Activated CD4-positive, alpha-beta memory T cell treated with anti-CD3 and anti-CD28 coated beads for 36 hours (primary cell): ENCODE measurements at regions not wholly inside any gene's neighbourhood (a gene's known extent, or its start where the extent isn't known, plus 50 kb on each side); places are given as distances from the start of the nearest gene placed in this dataset.
"Not testable (repeated sequence)": the region's sequence is repeated elsewhere in the genome, so short reads cannot be mapped to it uniquely, and the experiment has no call there.

Source experiments
- CTCF ChIA-PET: fragments of 350-600 bp; sonication (Branson Sonifier 250); formaldehyde crosslinking; loops from one replicate; lab custom pipeline; 2021; ENCODE audit warnings: antibody characterized with exemption, inconsistent platforms; lab: Charles Lee
- POLR2A ChIA-PET: fragments of 350-600 bp; sonication (Branson Sonifier 250); formaldehyde crosslinking; loops from one replicate; lab custom pipeline; 2021; ENCODE audit warnings: antibody characterized with exemption; lab: Charles Lee
- DNase-seq: peaks from one replicate; pipeline ENCODE4 v3.0.0-alpha.2; 2020
- H3K27ac Mint-ChIP-seq: one replicate; pipeline ENCODE4 v1.8.0; 2021; ENCODE audit warnings: mixed read lengths
- H3K27me3 Mint-ChIP-seq: one replicate; pipeline ENCODE4 v1.8.0; 2021; ENCODE audit warnings: mixed read lengths
- H3K36me3 Mint-ChIP-seq: one replicate; pipeline ENCODE4 v1.8.0; 2021; ENCODE audit warnings: mixed read lengths
- H3K4me1 Mint-ChIP-seq: one replicate; pipeline ENCODE4 v1.8.0; 2021; ENCODE audit warnings: low read depth, mixed read lengths
- H3K4me3 Mint-ChIP-seq: one replicate; pipeline ENCODE4 v1.8.0; 2021; ENCODE audit warnings: mild to moderate bottlenecking, mixed read lengths
- H3K9me3 Mint-ChIP-seq: one replicate; pipeline ENCODE4 v1.8.0; 2021; ENCODE audit warnings: mixed read lengths
- intact Hi-C: fragments of 100-400 bp; cut with micrococcal nuclease; formaldehyde crosslinking; loops from one replicate; pipeline ENCODE4 v1.15.1; 2023

DNA sequence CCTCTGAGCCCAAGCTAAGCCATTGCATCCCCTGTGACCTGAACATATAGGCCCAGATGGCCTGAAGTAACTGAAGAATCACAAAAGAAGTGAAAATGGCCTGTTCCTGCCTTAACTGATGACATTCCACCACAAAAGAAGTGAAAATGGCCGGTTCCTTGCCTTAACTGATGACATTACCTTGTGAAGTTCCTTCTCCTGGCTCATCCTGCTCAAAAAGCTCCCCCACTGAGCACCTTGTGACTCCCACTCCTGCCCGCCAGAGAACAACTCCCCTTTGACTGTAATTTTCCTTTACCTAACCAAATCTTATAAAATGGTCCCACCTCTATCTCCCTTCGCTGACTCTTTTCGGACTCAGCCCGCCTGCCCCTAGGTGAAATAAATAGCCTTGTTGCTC is 399.5 kb upstream of the ZNF804A start:
- intact Hi-C loops, DNase-seq, H3K4me3 Mint-ChIP-seq, POLR2A ChIA-PET, CTCF ChIA-PET, H3K9me3 Mint-ChIP-seq, H3K27ac Mint-ChIP-seq, H3K27me3 Mint-ChIP-seq, H3K4me1 Mint-ChIP-seq, H3K36me3 Mint-ChIP-seq: not testable (repeated sequence)

- Mint-ChIP-seq H3K4me3 (no peak overlapping the region), H3K27me3 (no peaks in the 10 kb centered on the region), H3K27ac (no peak overlapping the region), H3K4me1 (no peaks in the 10 kb centered on the region), H3K9me3 (no peaks in the 10 kb centered on the region), H3K36me3 (no peaks in the 10 kb centered on the region)
- intact Hi-C loops: no loop called here
- no peak for DNase-seq
- ChIA-PET POLR2A (no interaction called here), CTCF (no interaction called here)
Observed at GRCh38 chr2:184199274-184199673, 399.1 kb upstream of the ZNF804A start.

DNA sequence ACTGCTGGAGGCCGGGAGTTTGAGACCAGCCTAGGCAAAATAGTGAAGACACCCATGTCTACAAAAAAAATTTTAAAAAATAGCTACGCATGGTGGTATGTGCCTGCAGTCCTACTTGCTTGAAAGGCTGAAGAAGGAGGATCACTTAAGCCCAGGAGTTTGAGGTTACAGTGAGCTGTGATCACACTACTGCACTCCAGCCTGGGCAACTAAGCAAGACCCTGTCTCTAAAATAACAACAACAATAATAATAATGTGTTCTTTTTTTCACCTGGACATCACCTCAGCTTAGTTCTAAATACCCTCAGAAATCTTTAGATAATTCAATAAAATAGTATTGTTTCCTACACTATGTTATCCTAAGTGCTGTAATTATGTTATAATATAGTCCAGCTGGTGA is 397.1 kb upstream of the ZNF804A start:
- no peak for DNase-seq
- no peak overlapping the region for H3K4me3 Mint-ChIP-seq
- POLR2A ChIA-PET: no interaction called here
- no peak overlapping the region for H3K27ac Mint-ChIP-seq
- no peaks in the 10 kb centered on the region for H3K4me1 Mint-ChIP-seq
- H3K36me3 Mint-ChIP-seq: no peaks in the 10 kb centered on the region
- intact Hi-C loops: no loop called here
- CTCF ChIA-PET: no interaction called here
- no peaks in the 10 kb centered on the region for H3K27me3 Mint-ChIP-seq
- H3K9me3 Mint-ChIP-seq: no peaks in the 10 kb centered on the region

DNA sequence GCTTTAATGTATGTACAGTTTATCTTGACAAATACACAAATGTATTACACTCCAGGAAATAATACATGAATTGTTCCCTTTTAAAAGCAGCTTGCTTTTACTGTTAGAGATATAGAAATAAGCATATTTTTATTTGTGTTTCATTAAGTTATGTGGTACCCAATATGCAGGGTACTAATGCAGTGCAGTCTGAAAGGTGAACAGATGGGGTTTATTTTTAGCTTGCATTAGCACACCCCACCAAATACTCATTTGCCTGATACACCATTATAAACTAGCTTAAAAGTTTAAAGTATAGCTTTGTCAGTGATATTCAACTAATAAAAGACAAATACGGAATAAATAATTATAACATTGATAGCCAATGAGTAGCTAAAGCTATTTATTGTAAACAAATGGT is 394.7 kb upstream of the ZNF804A start:
- Mint-ChIP-seq H3K27ac (no peak overlapping the region), H3K36me3 (no peaks in the 10 kb centered on the region), H3K27me3 (no peaks in the 10 kb centered on the region), H3K9me3 (peaks cover 2% of the 10 kb centered on the region), H3K4me1 (no peaks in the 10 kb centered on the region), H3K4me3 (no peak overlapping the region)
- POLR2A ChIA-PET: no interaction called here
- CTCF ChIA-PET: interaction anchor here (0.6 kb wide), 1 partner anchor 465 kb away, joined by 3 read pairs; no protein-coding TSS in a partner anchor
- no peak for DNase-seq
- intact Hi-C loops: no loop called here

DNA sequence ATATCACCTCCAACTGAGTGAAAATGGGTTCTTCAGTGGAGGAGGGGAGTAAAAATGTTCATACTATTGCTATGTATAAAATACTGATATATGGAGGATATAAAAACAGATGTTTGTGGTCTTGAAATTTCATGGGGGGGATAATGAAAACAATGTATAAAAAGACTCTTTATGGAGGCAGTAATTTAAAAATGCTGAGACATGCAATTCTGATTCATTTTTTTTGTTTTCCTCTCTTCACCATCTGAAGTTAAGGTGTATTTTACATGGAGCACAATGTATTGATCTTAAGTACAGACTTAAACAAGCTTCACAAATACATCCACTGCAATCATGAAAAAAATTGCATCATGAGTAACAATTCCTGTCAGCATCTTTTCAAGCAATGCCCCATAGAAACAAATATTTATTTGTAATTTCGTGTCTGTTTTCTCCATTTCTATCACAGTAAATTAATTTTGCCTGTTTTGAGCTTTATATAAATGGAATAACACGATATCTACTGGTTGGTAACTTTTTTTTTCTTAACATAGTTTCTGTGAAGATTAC is 393.2 kb upstream of the ZNF804A start:
- Mint-ChIP-seq H3K4me3 (no peak overlapping the region), H3K9me3 (peaks cover 5% of the 10 kb centered on the region), H3K27ac (no peak overlapping the region), H3K36me3 (no peaks in the 10 kb centered on the region), H3K27me3 (no peaks in the 10 kb centered on the region), H3K4me1 (no peaks in the 10 kb centered on the region)
- intact Hi-C loops: no loop called here
- CTCF ChIA-PET: no interaction called here
- no peak for DNase-seq
- POLR2A ChIA-PET: no interaction called here

- Mint-ChIP-seq H3K27ac (no peak overlapping the region), H3K27me3 (no peaks in the 10 kb centered on the region), H3K4me1 (no peaks in the 10 kb centered on the region), H3K36me3 (no peaks in the 10 kb centered on the region), H3K9me3 (peaks cover 5% of the 10 kb centered on the region), H3K4me3 (no peak overlapping the region)
- ChIA-PET POLR2A (no interaction called here), CTCF (no interaction called here)
- no peak for DNase-seq
- intact Hi-C loops: no loop called here
Observed at GRCh38 chr2:184206045-184206444, 392.3 kb upstream of the ZNF804A start.

- no peak for DNase-seq
- Mint-ChIP-seq H3K4me1 (no peaks in the 10 kb centered on the region), H3K36me3 (no peaks in the 10 kb centered on the region), H3K27me3 (no peaks in the 10 kb centered on the region), H3K9me3 (peaks cover 14% of the 10 kb centered on the region), H3K27ac (no peak overlapping the region), H3K4me3 (no peak overlapping the region)
- intact Hi-C loops: no loop called here
- ChIA-PET POLR2A (no interaction called here), CTCF (interaction anchor here (0.6 kb wide), 1 partner anchor 12 kb away, joined by 3 read pairs; no protein-coding TSS in a partner anchor)
Observed at GRCh38 chr2:184210329-184210728, 388.0 kb upstream of the ZNF804A start.

DNA sequence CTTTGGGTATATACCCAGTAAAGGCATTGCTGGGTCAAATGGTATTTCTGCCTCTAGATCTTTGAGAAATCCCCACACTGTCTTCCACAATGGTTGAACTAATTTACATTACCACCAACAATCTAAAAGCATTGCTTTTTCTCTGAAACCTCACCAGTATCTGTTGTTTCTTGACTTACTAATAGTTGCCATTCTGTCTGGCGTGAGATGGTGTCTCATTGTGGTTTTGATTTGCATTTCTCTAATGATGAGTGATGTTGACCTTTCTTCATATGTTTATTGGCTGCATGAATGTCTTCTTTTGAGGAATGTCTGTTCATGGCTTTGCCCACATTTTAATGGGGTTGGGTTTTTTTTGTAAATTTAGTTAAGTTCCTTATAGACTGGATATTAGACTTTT is 382.6 kb upstream of the ZNF804A start:
- Mint-ChIP-seq H3K36me3 (no peaks in the 10 kb centered on the region), H3K4me3 (no peak overlapping the region), H3K4me1 (no peaks in the 10 kb centered on the region), H3K27ac (no peak overlapping the region), H3K9me3 (peaks cover 26% of the 10 kb centered on the region), H3K27me3 (no peaks in the 10 kb centered on the region)
- intact Hi-C loops: no loop called here
- POLR2A ChIA-PET: no interaction called here
- CTCF ChIA-PET: no interaction called here
- DNase-seq: no peak

GRCh38 chr2:184256611-184257010 is 341.7 kb upstream of the ZNF804A start:
- CTCF ChIA-PET: no interaction called here

GRCh38 chr2:184261331-184261730 is 337.0 kb upstream of the ZNF804A start:
- ChIA-PET CTCF (no interaction called here), POLR2A (no interaction called here)
- H3K36me3 Mint-ChIP-seq: no peaks in the 10 kb centered on the region
- H3K4me1 Mint-ChIP-seq: no peaks in the 10 kb centered on the region
- peaks cover 2% of the 10 kb centered on the region for H3K9me3 Mint-ChIP-seq
- intact Hi-C loops: no loop called here
- DNase-seq: no peak
- no peak overlapping the region for H3K4me3 Mint-ChIP-seq
- no peaks in the 10 kb centered on the region for H3K27me3 Mint-ChIP-seq
- no peak overlapping the region for H3K27ac Mint-ChIP-seq

More at GRCh38 chr2:184256611-184257010, 341.7 kb upstream of the ZNF804A start:
- Mint-ChIP-seq H3K27me3 (no peaks in the 10 kb centered on the region), H3K4me1 (no peaks in the 10 kb centered on the region), H3K27ac (no peak overlapping the region), H3K4me3 (no peak overlapping the region), H3K36me3 (no peaks in the 10 kb centered on the region), H3K9me3 (peaks cover under 1% of the 10 kb centered on the region)
- no peak for DNase-seq
- POLR2A ChIA-PET: no interaction called here
- intact Hi-C loops: no loop called here

DNA sequence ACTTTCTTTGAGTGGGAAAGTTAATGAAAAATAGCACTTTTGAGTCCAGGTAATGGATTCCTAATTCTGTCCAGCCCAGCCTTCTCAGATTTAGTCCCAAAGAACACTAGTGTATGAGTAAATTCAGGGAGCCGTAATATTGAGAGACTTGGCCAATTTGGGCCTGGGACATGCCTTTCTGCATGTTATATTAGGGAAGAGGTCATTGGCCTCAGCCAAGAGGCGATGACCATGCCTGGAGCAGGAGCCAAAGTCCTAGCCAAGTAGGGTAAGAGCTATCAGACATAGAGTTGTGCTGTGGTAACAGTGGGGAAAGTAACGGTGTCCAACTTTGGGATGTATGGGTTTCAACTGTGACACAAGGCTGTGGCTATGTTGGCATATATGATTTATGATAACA is 336.5 kb upstream of the ZNF804A start:
- peaks cover 2% of the 10 kb centered on the region for H3K9me3 Mint-ChIP-seq
- no peaks in the 10 kb centered on the region for H3K27me3 Mint-ChIP-seq
- ChIA-PET CTCF (no interaction called here), POLR2A (no interaction called here)
- intact Hi-C loops: no loop called here
- no peaks in the 10 kb centered on the region for H3K36me3 Mint-ChIP-seq
- no peak for DNase-seq
- H3K4me1 Mint-ChIP-seq: no peaks in the 10 kb centered on the region
- H3K4me3 Mint-ChIP-seq: no peak overlapping the region
- H3K27ac Mint-ChIP-seq: no peak overlapping the region

DNA sequence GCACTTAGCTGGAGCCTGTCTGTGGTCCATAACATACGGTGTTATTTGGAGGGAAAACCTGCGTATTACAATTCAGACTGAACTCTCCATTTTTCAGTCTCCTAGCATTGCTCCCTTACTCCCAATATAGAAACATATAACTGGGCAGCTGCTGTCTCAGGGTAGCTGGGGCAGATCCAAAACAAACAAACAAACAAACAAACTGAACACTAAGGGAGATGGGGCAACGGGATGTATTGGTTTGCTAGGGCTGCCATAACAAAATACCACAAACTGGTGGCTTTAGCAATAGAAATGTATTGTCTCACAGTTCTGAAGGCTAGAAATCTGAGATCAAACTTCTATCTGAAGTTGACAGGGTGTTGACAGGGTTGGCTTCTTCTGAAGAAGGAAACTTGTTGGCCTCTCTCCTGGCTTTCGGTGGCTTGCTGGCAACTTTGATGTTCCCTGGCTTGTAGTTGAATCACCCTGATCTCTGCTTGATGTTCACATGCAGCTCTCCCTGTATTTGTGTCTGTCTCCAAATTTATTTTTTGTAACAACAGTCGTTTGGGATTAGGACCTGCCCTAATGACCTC is 329.3 kb upstream of the ZNF804A start:
- no peaks in the 10 kb centered on the region for H3K4me1 Mint-ChIP-seq
- DNase-seq: no peak
- H3K27me3 Mint-ChIP-seq: no peaks in the 10 kb centered on the region
- ChIA-PET CTCF (no interaction called here), POLR2A (no interaction called here)
- no peaks in the 10 kb centered on the region for H3K36me3 Mint-ChIP-seq
- no peak overlapping the region for H3K4me3 Mint-ChIP-seq
- peaks cover 8% of the 10 kb centered on the region for H3K9me3 Mint-ChIP-seq
- intact Hi-C loops: no loop called here
- H3K27ac Mint-ChIP-seq: no peak overlapping the region

DNA sequence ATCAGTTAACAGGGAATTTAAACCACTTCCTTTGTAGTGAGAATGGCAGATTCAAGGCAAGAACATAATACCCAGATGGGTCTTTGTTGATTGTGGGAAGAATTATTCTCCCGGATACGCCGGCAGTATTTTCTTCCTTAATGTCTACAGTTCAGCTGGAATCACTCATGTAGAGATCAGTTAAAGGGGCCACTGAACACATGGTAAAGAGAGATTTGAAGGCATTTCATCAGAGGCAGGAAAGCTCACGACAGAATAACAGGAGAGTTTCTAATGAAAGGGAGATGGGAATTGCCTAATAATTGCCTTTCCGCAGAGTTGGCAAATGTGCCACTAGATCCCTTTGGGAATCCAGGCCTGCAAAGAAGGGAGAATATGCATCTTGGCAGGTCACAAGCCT is 327.7 kb upstream of the ZNF804A start:
- CTCF ChIA-PET: no interaction called here

More for the DNA sequence above, 327.7 kb upstream of the ZNF804A start:
- intact Hi-C loops: no loop called here
- no peak overlapping the region for H3K4me3 Mint-ChIP-seq
- H3K4me1 Mint-ChIP-seq: no peaks in the 10 kb centered on the region
- no peaks in the 10 kb centered on the region for H3K36me3 Mint-ChIP-seq
- H3K9me3 Mint-ChIP-seq: peaks cover 6% of the 10 kb centered on the region
- POLR2A ChIA-PET: no interaction called here
- no peaks in the 10 kb centered on the region for H3K27me3 Mint-ChIP-seq
- no peak overlapping the region for H3K27ac Mint-ChIP-seq
- DNase-seq: no peak
